HL-60 (cell line): ENCODE measurements at regions not wholly inside any gene's neighbourhood (a gene's known extent, or its start where the extent isn't known, plus 50 kb on each side); places are given as distances from the start of the nearest gene placed in this dataset.
A peak's percentile ranks its signal among the peaks of the same experiment; 100 is the strongest.

Experiments
- DNase-seq, 2 experiments: peaks; one replicate each; pipeline ENCODE4 v3.0.0-alpha.2; 2010 to 2020; ENCODE audit warnings: low read depth in 1 of 2, low spot score in 1 of 2
- H3K27ac ChIP-seq: fragments of 250-450 bp; sonication (Bioruptor Pico); replicated peaks from 2 replicates; pipeline ENCODE4 v1.5.1; 2020; ENCODE audit warnings: mild to moderate bottlenecking, moderate library complexity
- H3K27me3 ChIP-seq: fragments of 250-450 bp; sonication (Bioruptor Pico); 2 replicates; pipeline ENCODE4 v1.5.1; 2021; ENCODE audit warnings: mild to moderate bottlenecking, moderate library complexity; ENCODE audit not compliant: insufficient read depth, poor library complexity, severe bottlenecking
- H3K4me3 ChIP-seq: replicated peaks from 2 replicates; pipeline ENCODE4 v1.5.1; 2011; ENCODE audit warnings: mild to moderate bottlenecking, control low read depth, low read length; ENCODE audit not compliant: insufficient read depth
- GABPA ChIP-seq: IDR thresholded peaks from 2 replicates; pipeline ENCODE4 v1.6.1; 2012; ENCODE audit warnings: low read depth
- POLR2AphosphoS5 ChIP-seq: IDR thresholded peaks from 2 replicates; pipeline ENCODE4 v1.6.1; 2012; ENCODE audit warnings: low read depth
- SPI1 ChIP-seq: IDR thresholded peaks from 2 replicates; pipeline ENCODE4 v1.6.1; 2012; ENCODE audit warnings: low read depth, mild to moderate bottlenecking, borderline replicate concordance
- TF ChIP-seq, protein P1 (sequence below): IDR thresholded peaks from 2 replicates; pipeline ENCODE4 v1.6.1; 2012; ENCODE audit warnings: low read depth; ENCODE audit not compliant: insufficient replicate concordance
- TF ChIP-seq, protein P2 (sequence below): IDR thresholded peaks from one replicate; pipeline ENCODE4 v1.5.1; 2011; ENCODE audit warnings: low read length, control low read depth, inconsistent platforms; ENCODE audit not compliant: insufficient read depth

DNA sequence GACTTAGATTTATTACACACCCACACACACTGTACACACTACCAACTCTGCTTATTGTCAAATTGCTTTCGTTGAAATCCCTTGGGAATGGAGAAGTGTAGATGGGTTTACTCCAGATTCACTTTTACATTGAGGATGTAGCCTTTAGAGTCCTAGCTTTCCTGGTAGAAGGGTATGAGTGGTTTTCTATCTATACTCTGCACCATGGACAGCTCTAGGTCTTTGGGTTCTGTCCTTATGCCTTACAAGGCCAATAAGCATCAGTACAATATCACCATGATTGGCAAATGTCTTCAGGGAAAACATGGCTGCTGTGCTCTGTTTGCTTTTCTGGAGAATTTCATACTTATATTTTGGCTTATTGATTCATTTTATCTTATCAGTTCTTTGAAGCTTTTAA, 1063.9 kb downstream of the SLC6A15 start:
- Histone ChIP-seq H3K27ac (no peak overlapping the region), H3K4me3 (no peak overlapping the region), H3K27me3 (no peaks in the 10 kb centered on the region)
- DNase-seq = no peak
- TF ChIP-seq GABPA = no peak
- TF ChIP-seq, protein P1, sequence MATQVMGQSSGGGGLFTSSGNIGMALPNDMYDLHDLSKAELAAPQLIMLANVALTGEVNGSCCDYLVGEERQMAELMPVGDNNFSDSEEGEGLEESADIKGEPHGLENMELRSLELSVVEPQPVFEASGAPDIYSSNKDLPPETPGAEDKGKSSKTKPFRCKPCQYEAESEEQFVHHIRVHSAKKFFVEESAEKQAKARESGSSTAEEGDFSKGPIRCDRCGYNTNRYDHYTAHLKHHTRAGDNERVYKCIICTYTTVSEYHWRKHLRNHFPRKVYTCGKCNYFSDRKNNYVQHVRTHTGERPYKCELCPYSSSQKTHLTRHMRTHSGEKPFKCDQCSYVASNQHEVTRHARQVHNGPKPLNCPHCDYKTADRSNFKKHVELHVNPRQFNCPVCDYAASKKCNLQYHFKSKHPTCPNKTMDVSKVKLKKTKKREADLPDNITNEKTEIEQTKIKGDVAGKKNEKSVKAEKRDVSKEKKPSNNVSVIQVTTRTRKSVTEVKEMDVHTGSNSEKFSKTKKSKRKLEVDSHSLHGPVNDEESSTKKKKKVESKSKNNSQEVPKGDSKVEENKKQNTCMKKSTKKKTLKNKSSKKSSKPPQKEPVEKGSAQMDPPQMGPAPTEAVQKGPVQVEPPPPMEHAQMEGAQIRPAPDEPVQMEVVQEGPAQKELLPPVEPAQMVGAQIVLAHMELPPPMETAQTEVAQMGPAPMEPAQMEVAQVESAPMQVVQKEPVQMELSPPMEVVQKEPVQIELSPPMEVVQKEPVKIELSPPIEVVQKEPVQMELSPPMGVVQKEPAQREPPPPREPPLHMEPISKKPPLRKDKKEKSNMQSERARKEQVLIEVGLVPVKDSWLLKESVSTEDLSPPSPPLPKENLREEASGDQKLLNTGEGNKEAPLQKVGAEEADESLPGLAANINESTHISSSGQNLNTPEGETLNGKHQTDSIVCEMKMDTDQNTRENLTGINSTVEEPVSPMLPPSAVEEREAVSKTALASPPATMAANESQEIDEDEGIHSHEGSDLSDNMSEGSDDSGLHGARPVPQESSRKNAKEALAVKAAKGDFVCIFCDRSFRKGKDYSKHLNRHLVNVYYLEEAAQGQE = peak; percentile 59
- TF ChIP-seq SPI1 = no peak
- no peak for TF ChIP-seq POLR2AphosphoS5
- TF ChIP-seq, protein P2, sequence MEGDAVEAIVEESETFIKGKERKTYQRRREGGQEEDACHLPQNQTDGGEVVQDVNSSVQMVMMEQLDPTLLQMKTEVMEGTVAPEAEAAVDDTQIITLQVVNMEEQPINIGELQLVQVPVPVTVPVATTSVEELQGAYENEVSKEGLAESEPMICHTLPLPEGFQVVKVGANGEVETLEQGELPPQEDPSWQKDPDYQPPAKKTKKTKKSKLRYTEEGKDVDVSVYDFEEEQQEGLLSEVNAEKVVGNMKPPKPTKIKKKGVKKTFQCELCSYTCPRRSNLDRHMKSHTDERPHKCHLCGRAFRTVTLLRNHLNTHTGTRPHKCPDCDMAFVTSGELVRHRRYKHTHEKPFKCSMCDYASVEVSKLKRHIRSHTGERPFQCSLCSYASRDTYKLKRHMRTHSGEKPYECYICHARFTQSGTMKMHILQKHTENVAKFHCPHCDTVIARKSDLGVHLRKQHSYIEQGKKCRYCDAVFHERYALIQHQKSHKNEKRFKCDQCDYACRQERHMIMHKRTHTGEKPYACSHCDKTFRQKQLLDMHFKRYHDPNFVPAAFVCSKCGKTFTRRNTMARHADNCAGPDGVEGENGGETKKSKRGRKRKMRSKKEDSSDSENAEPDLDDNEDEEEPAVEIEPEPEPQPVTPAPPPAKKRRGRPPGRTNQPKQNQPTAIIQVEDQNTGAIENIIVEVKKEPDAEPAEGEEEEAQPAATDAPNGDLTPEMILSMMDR = no peak

DNA sequence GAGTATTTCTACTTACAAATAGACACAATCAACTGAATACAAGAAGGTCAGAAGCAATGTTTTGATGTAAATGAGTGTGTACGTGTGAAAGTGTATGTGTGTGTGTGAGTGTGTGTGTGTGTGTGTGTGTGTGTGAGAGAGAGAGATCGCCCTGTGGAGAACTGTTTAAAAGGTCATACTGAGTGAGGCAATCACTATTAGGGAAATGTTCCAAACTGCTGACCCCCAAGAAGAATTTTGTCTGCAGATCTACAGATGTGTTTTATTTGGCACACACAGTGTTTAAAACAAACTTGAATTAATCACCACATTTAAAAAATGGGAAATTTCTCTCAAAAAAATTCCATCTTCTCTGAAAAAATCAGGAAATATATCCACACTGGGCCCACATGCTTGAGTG, 1069.1 kb downstream of the SLC6A15 start:
- Histone ChIP-seq H3K27me3 (no peaks in the 10 kb centered on the region), H3K4me3 (no peak overlapping the region), H3K27ac (no peak overlapping the region)
- DNase-seq = no peak
- TF ChIP-seq, protein P1 = no peak
- TF ChIP-seq, protein P2 = no peak
- TF ChIP-seq SPI1 (no peak), POLR2AphosphoS5 (no peak), GABPA (no peak)

DNA sequence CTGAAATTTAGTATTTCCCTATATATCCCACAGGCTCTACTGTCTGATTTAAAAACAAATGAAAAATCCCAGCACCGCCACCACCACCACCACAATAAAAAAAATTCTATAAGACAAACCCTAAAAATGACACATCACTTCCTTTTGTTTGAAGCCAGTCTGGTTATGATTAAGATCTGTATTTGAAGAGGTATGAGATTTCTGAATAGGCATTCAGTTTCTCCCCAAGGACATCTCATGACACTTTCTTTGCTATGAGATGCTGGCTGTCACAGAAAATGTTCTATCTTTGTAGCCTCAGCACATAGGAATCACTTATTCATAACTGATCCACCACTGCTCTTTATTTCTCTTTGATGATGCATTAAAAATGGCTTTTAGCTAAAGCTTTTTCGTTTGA, 1071.0 kb downstream of the SLC6A15 start:
- no peak for DNase-seq
- Histone ChIP-seq H3K27me3 (no peaks in the 10 kb centered on the region), H3K27ac (no peak overlapping the region), H3K4me3 (no peak overlapping the region)
- TF ChIP-seq, protein P1 = no peak
- TF ChIP-seq POLR2AphosphoS5 = no peak
- no peak for TF ChIP-seq GABPA
- no peak for TF ChIP-seq SPI1
- TF ChIP-seq, protein P2 = no peak
